Loucy (cell line): ENCODE measurements at regions not wholly inside any gene's neighbourhood (a gene's known extent, or its start where the extent isn't known, plus 50 kb on each side); places are given as distances from the start of the nearest gene placed in this dataset.

Experiments used
- H2AFZ ChIP-seq: fragments of 200-600 bp; sonication (generic); 2 replicates; pipeline ENCODE4 v1.6.0; 2016; ENCODE audit warnings: antibody characterized with exemption, mild to moderate bottlenecking, low read length, moderate library complexity
- H3F3A ChIP-seq: fragments of 200-600 bp; 2 replicates; pipeline ENCODE4 v1.6.0; 2016; ENCODE audit warnings: antibody characterized with exemption, low read depth, mild to moderate bottlenecking
- H3K27me3 ChIP-seq: fragments of 200-600 bp; sonication (generic); 2 replicates; pipeline ENCODE4 v1.6.1; 2014; ENCODE audit warnings: low read length, mild to moderate bottlenecking; ENCODE audit not compliant: insufficient read depth, poor library complexity, severe bottlenecking
- H3K36me3 ChIP-seq: fragments of 200-600 bp; sonication (generic); 2 replicates; pipeline ENCODE4 v1.6.1; 2016; ENCODE audit warnings: low read length; ENCODE audit not compliant: insufficient read depth
- H3K4me1 ChIP-seq: fragments of 200-600 bp; sonication (generic); 2 replicates; pipeline ENCODE4 v1.5.1; 2014; ENCODE audit warnings: low read length, mild to moderate bottlenecking; ENCODE audit not compliant: insufficient read depth, poor library complexity, severe bottlenecking
- H3K4me2 ChIP-seq: fragments of 200-600 bp; sonication (generic); 2 replicates; pipeline ENCODE4 v1.6.0; 2014; ENCODE audit warnings: antibody characterized with exemption, low read length, low read depth, mild to moderate bottlenecking; ENCODE audit not compliant: poor library complexity, severe bottlenecking
- H3K4me3 ChIP-seq: fragments of 200-600 bp; sonication (generic); 2 replicates; pipeline ENCODE4 v1.5.1; 2014; ENCODE audit warnings: low read length, mild to moderate bottlenecking, mixed read lengths; ENCODE audit not compliant: poor library complexity, severe bottlenecking
- H3K79me2 ChIP-seq: fragments of 200-600 bp; sonication (generic); 2 replicates; pipeline ENCODE4 v1.6.1; 2014; ENCODE audit warnings: low read length; ENCODE audit not compliant: insufficient read depth
- H3K9ac ChIP-seq: fragments of 200-600 bp; sonication (generic); 2 replicates; pipeline ENCODE4 v1.6.0; 2014; ENCODE audit warnings: mild to moderate bottlenecking, low read depth, low read length, moderate library complexity; ENCODE audit not compliant: poor library complexity, severe bottlenecking
- H3K9me2 ChIP-seq: fragments of 200-600 bp; sonication (generic); replicated peaks from 2 replicates; pipeline ENCODE4 v1.6.1; 2016; ENCODE audit warnings: low read depth, low read length, mixed read lengths
- H3K9me3 ChIP-seq: fragments of 200-600 bp; sonication (generic); 2 replicates; pipeline ENCODE4 v1.6.1; 2014; ENCODE audit warnings: mild to moderate bottlenecking, antibody characterized with exemption, low read length, low read depth; ENCODE audit not compliant: insufficient read depth
- H4K20me1 ChIP-seq: fragments of 200-600 bp; sonication (generic); 2 replicates; pipeline ENCODE4 v1.6.0; 2014; ENCODE audit warnings: antibody characterized with exemption, low read length, mild to moderate bottlenecking; ENCODE audit not compliant: insufficient read depth, poor library complexity, severe bottlenecking
- CTCF ChIP-seq: fragments of 200-600 bp; sonication (generic); conservative IDR thresholded peaks from 2 replicates; pipeline ENCODE4 v1.5.1; 2014; ENCODE audit warnings: mild to moderate bottlenecking, antibody characterized with exemption, low read length
- EZH2phosphoT487 ChIP-seq: fragments of 200-600 bp; IDR thresholded peaks from 2 replicates; pipeline ENCODE4 v1.6.1; 2018; ENCODE audit warnings: antibody characterized with exemption, mild to moderate bottlenecking, moderate library complexity, borderline replicate concordance

GRCh38 chr3:152719264-152719663, 115.7 kb upstream of the P2RY1 start:
- H2AFZ ChIP-seq = no peak overlapping the region
- H3K4me1 ChIP-seq = no peaks in the 10 kb centered on the region
- no peak overlapping the region for H3K9ac ChIP-seq
- H3K27me3 ChIP-seq = no peaks in the 10 kb centered on the region
- H3K79me2 ChIP-seq = no peaks in the 10 kb centered on the region
- no peak overlapping the region for H3K4me2 ChIP-seq
- no peaks in the 10 kb centered on the region for H3F3A ChIP-seq
- no peaks in the 10 kb centered on the region for H3K9me2 ChIP-seq
- no peak for TF ChIP-seq EZH2phosphoT487
- TF ChIP-seq CTCF = no peak
- H3K9me3 ChIP-seq = no peaks in the 10 kb centered on the region
- H4K20me1 ChIP-seq = no peaks in the 10 kb centered on the region
- no peaks in the 10 kb centered on the region for H3K36me3 ChIP-seq
- no peak overlapping the region for H3K4me3 ChIP-seq

GRCh38 chr3:152720951-152721718, 113.8 kb upstream of the P2RY1 start:
- no peaks in the 10 kb centered on the region for H3F3A ChIP-seq
- H3K4me3 ChIP-seq = no peak overlapping the region
- no peaks in the 10 kb centered on the region for H3K9me2 ChIP-seq
- no peaks in the 10 kb centered on the region for H3K9me3 ChIP-seq
- H3K36me3 ChIP-seq = no peaks in the 10 kb centered on the region
- no peak overlapping the region for H3K4me2 ChIP-seq
- no peak overlapping the region for H3K9ac ChIP-seq
- peaks cover 2% of the 10 kb centered on the region for H3K4me1 ChIP-seq
- H4K20me1 ChIP-seq = no peaks in the 10 kb centered on the region
- H3K27me3 ChIP-seq = no peaks in the 10 kb centered on the region
- no peaks in the 10 kb centered on the region for H3K79me2 ChIP-seq
- H2AFZ ChIP-seq = no peak overlapping the region
- TF ChIP-seq EZH2phosphoT487 (no peak), CTCF (no peak)

GRCh38 chr3:152724270-152724669, 110.7 kb upstream of the P2RY1 start:
- H3K9me2 ChIP-seq = no peaks in the 10 kb centered on the region
- no peaks in the 10 kb centered on the region for H3F3A ChIP-seq
- H3K9me3 ChIP-seq = no peaks in the 10 kb centered on the region
- H3K4me2 ChIP-seq = no peak overlapping the region
- H3K9ac ChIP-seq = no peak overlapping the region
- H3K36me3 ChIP-seq = no peaks in the 10 kb centered on the region
- H3K27me3 ChIP-seq = no peaks in the 10 kb centered on the region
- H2AFZ ChIP-seq = no peak overlapping the region
- H3K79me2 ChIP-seq = no peaks in the 10 kb centered on the region
- peaks cover 8% of the 10 kb centered on the region for H3K4me1 ChIP-seq
- TF ChIP-seq EZH2phosphoT487 (no peak), CTCF (no peak)
- H4K20me1 ChIP-seq = no peaks in the 10 kb centered on the region
- H3K4me3 ChIP-seq = no peak overlapping the region
